SK-N-SH (cell line): ENCODE measurements at regions not wholly inside any gene's neighbourhood (a gene's known extent, or its start where the extent isn't known, plus 50 kb on each side); places are given as distances from the start of the nearest gene placed in this dataset.

ENCODE experiments used
- EP300 ChIP-seq, 2 experiments: IDR thresholded peaks; 2 replicates each; pipeline versions ENCODE4 v1.4.0 to v1.6.1; 2012; ENCODE audit warnings: borderline replicate concordance in 1 of 2, low read depth in 1 of 2, low read length in 1 of 2
- GABPA ChIP-seq: IDR thresholded peaks from 2 replicates; pipeline ENCODE4 v1.4.0; 2012; ENCODE audit warnings: low read depth, mild to moderate bottlenecking
- RFX5 ChIP-seq: IDR thresholded peaks from 2 replicates; pipeline ENCODE4 v1.6.1; 2012; ENCODE audit warnings: mild to moderate bottlenecking, improper control_type of control experiment, low read length
- TAF1 ChIP-seq: IDR thresholded peaks from 2 replicates; pipeline ENCODE4 v1.6.1; 2012; ENCODE audit warnings: low read depth, mild to moderate bottlenecking, low read length, moderate library complexity, borderline replicate concordance
- YY1 ChIP-seq: IDR thresholded peaks from 2 replicates; pipeline ENCODE4 v1.4.0; 2012; ENCODE audit warnings: low read depth, mild to moderate bottlenecking
- TF ChIP-seq, protein P1 (sequence below): fragments of 200-600 bp; sonication (generic); IDR thresholded peaks from 2 replicates; pipeline ENCODE4 v1.6.1; 2017; ENCODE audit warnings: antibody characterized with exemption, mild to moderate bottlenecking, moderate library complexity
- TF ChIP-seq, protein P2 (sequence below): IDR thresholded peaks from 2 replicates; pipeline ENCODE4 v1.4.0; 2012; ENCODE audit warnings: low read depth

DNA sequence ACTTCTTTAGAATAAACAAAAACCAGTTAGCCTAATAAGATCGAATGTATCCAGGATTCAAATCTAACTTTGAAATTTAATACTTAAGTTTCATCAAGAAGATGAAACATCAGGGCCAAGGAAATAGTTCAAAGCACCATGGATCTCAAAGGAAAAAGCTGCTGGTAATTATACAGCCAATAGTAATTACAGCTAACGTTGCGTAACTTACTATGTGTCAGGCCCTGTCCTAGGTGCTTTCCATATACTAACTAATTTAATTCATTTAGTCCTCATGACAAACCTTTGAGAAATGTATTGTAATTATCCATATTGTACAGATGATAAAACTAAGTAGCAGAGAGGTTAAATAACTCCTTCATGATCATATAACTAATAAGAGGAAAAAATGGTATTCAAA, 598.6 kb downstream of the NYAP2 start:
- TF ChIP-seq YY1, result no peak
- no peak for TF ChIP-seq RFX5
- TF ChIP-seq, protein P1, sequence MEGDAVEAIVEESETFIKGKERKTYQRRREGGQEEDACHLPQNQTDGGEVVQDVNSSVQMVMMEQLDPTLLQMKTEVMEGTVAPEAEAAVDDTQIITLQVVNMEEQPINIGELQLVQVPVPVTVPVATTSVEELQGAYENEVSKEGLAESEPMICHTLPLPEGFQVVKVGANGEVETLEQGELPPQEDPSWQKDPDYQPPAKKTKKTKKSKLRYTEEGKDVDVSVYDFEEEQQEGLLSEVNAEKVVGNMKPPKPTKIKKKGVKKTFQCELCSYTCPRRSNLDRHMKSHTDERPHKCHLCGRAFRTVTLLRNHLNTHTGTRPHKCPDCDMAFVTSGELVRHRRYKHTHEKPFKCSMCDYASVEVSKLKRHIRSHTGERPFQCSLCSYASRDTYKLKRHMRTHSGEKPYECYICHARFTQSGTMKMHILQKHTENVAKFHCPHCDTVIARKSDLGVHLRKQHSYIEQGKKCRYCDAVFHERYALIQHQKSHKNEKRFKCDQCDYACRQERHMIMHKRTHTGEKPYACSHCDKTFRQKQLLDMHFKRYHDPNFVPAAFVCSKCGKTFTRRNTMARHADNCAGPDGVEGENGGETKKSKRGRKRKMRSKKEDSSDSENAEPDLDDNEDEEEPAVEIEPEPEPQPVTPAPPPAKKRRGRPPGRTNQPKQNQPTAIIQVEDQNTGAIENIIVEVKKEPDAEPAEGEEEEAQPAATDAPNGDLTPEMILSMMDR, result no peak
- no peak for TF ChIP-seq TAF1
- TF ChIP-seq, protein P2, sequence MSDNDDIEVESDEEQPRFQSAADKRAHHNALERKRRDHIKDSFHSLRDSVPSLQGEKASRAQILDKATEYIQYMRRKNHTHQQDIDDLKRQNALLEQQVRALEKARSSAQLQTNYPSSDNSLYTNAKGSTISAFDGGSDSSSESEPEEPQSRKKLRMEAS, result no peak
- TF ChIP-seq GABPA, result no peak
- TF ChIP-seq EP300 (IDR thresholded peaks at IDR 0.05; ENCODE audit: borderline replicate concordance in 1 of 2, low read depth in 1 of 2, low read length in 1 of 2), result no peak
